Fibroblast of villous mesenchyme (primary cell): ENCODE measurements at regions not wholly inside any gene's neighbourhood (a gene's known extent, or its start where the extent isn't known, plus 50 kb on each side); places are given as distances from the start of the nearest gene placed in this dataset.
"Not testable (repeated sequence)": the region's sequence is repeated elsewhere in the genome, so short reads cannot be mapped to it uniquely, and the experiment has no call there.

ENCODE experiments used
- DNase-seq: peaks from one replicate; pipeline ENCODE4 v3.0.0-alpha.2; 2010; ENCODE audit warnings: low read depth
- H3K4me3 ChIP-seq: 2 replicates; pipeline ENCODE4 v1.5.1; 2011; ENCODE audit warnings: low read depth, mild to moderate bottlenecking, low read length
- TF ChIP-seq, protein P1 (sequence below): IDR thresholded peaks from 2 replicates; pipeline ENCODE4 v1.5.1; 2012; ENCODE audit warnings: low read depth, mild to moderate bottlenecking, low read length; ENCODE audit not compliant: insufficient read depth

DNA sequence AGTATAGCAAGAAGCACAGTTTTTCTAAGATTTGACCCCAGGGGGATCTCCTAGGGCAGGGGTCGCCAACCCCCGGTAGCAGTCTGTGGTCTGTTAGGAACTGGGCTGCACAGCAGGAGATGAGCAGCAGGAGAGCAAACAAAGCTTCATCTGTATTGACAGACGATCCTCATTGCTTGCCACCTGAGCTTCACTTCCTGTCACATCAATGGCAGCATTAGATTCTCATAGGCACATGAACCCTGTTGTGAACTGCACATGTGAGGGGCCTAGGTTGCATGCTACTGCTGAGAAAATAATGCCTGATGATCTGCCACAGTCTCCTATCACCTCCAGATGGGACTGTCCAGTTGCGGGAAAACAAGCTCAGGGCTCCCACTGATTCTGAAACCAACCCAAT is 136.2 kb downstream of the RGPD3 start:
- no peak for DNase-seq
- no peak overlapping the region for H3K4me3 ChIP-seq
- TF ChIP-seq, protein P1, sequence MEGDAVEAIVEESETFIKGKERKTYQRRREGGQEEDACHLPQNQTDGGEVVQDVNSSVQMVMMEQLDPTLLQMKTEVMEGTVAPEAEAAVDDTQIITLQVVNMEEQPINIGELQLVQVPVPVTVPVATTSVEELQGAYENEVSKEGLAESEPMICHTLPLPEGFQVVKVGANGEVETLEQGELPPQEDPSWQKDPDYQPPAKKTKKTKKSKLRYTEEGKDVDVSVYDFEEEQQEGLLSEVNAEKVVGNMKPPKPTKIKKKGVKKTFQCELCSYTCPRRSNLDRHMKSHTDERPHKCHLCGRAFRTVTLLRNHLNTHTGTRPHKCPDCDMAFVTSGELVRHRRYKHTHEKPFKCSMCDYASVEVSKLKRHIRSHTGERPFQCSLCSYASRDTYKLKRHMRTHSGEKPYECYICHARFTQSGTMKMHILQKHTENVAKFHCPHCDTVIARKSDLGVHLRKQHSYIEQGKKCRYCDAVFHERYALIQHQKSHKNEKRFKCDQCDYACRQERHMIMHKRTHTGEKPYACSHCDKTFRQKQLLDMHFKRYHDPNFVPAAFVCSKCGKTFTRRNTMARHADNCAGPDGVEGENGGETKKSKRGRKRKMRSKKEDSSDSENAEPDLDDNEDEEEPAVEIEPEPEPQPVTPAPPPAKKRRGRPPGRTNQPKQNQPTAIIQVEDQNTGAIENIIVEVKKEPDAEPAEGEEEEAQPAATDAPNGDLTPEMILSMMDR: no peak

DNA sequence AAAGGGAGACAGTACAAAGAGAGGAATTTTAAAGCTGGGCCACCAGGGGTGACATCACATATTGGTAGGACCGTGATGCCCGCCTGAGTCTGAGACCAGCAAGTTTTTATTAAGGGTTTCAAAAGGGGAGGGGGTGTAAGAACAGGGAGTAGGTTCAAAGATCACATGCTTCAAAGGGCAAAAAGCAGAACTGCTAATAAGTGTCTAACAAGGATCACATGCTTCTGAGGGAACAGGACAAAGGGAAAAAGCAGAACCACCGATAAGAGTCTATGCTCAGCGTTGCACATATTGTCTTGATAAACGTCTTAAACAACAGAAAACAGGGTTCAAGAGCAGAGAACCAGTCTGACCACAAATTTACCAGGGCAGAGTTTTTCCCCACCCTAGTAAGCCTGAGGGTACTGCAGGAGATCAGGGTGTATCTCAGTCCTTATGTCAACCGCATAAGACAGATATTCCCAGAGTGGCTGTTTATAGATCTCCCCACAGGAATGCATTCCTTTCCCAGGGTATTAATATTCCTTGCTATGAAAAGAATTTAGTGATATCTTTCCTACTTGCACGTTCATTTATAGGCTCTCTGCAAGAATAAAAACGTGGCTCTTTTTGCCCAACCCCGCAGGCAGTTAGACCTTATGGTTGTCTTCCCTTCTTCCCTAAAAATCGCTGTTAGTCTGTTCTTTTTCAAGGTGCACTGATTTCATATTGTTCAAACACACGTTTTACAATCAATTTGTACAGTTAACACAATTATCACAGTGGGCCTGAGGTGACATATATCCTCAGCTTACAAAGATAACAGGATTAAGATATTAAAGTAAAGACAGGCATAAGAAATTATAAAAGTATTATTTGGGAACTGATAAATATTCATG is 136.5 kb upstream of the UXS1 start:
- H3K4me3 ChIP-seq: not testable (repeated sequence)
- peak; percentile 29 for DNase-seq

DNA sequence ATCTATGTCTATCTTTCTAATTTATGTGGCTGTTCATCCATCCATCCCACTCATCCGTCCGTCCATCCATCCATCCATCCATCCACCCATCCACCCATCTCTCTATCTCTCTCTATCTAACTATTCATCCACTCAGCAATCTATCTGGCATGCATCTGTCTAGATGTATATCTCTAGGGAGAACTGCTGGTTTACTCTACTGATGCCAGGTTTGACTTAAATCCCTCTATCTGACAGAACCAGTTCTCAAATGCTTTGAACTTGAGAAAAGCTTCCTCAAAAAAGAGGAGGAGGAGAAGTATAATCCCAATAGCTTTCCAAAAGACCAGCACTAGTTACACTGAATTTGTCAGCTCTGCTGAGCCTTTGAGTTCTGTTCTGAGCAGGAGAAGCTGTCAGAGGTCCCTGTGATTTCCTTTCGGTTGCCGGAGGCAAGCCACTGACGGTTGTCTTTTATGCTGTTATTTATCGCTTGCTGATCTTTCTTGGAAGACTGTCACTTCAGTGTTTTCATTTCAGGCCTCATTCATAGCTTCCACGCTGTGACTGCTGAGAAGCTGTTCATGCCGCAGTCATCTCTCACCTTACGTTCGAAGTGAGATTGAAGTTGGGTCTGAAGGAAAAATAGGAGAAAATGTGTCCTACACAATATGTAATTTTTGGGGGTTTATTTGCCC is 129.4 kb upstream of the UXS1 start:
- DNase-seq: no peak
- H3K4me3 ChIP-seq: no peak overlapping the region
- TF ChIP-seq, protein P1: no peak

DNA sequence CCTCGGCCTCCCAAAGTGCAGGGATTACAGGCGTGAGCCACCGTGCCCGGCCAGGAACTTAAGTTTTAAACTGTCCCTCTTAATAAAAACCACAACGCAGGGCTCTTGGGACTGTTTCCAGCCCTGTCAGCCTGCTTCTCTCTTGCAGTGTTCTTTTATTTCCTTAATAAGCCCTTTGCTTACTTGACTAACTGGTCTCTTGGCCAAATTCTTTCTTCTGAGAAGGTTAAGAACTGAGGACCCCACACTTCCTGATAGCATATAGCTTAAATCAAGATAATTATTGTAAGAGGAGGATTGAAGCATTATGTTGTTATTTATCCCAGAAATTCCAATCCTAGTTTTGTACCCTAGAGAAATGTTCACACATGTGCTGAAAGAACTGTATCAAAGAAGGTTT is 128.2 kb upstream of the UXS1 start:
- TF ChIP-seq, protein P1: no peak
- no peak overlapping the region for H3K4me3 ChIP-seq
- no peak for DNase-seq

DNA sequence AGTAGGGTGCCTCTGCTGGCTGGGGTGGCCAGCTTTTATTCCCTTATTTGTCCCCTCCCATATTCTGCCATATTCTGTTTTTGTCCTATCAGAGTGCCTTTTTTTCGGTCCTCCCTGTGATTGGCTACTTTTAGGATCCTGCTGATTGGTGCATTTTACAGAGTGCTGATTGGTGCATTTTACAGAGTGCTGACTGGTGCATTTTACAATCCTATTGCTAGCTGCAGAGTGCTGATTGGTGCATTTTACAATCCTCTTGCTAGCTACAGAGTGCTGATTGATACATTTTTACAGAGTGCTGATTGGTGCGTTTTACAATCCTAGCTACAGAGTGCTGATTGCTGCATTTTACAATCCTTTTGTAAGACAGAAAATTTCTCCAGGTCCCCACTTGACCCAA is 126.3 kb upstream of the UXS1 start:
- not testable (repeated sequence) for H3K4me3 ChIP-seq, DNase-seq

DNA sequence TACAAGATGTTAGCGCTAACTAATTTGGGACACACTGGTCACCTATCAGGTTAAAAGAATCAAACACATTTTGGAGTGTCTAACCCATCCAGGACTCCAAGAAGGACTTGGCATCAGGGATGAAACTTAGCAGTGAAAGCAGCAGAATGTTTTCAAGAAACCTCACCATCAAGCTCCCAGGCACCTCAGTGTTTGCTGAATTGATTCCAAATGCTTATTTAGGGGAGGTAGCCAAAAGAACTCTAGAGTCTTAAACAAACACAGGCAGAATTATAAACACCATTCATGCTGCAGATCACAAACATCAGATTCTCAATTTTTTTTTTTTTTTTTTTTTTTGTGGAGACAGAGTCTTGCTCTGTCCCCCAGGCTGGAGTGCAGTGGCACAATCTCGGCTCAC is 122.8 kb upstream of the UXS1 start:
- DNase-seq: no peak
- TF ChIP-seq, protein P1: no peak
- no peak overlapping the region for H3K4me3 ChIP-seq

DNA sequence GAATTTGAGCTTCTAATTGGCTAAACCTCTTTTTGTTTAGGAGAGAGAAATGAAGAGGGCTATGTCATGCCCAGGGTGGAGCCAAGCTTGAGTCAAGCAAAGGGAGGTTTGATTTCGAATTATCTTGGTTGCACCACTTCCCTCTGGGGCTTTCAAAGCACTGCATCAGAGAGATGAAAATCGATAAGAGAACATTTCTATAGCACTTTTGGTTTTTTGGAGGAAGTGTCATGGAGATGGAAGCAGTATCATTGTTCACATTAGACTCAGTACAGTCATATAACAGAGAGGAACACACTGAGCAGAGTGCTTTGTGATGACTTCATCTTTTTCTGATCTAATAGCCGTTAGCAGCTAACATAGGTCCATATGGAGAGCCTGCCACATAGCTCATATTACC is 120.3 kb upstream of the UXS1 start:
- TF ChIP-seq, protein P1: no peak
- H3K4me3 ChIP-seq: no peak overlapping the region

DNA sequence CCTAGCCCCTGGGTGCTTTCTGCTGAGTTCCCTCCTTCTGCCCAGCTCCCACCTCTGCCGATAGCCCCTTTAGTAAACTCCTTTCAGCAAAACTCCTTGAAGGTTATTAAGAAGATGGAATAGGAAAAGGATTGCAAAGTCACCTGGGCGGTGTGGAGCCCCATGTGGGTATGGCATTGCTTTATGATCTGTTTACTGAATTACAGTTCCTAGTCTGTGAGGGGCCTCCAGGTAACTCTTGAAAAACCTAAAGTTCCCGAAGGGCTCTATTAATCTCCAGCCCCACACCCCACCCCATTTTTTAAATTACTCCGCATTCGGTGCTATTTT is 116.9 kb upstream of the UXS1 start:
- no peak for DNase-seq
- TF ChIP-seq, protein P1: no peak
- no peak overlapping the region for H3K4me3 ChIP-seq

More for the DNA sequence above, 120.3 kb upstream of the UXS1 start:
- no peak for DNase-seq
